ENCODE measurements at regions not wholly inside any gene's neighbourhood (a gene's known extent, or its start where the extent isn't known, plus 50 kb on each side); places are given as distances from the start of the nearest gene placed in this dataset.

- H3K4me3 ChIP-seq (ENCODE audit: low read depth, low read length) = no peak overlapping the region
- no peaks in the 10 kb centered on the region for H3K4me1 ChIP-seq
- no peaks in the 10 kb centered on the region for H3K9me3 ChIP-seq
- DNase-seq = no peak
- H3K36me3 ChIP-seq = no peaks in the 10 kb centered on the region
- TF ChIP-seq, protein P1, sequence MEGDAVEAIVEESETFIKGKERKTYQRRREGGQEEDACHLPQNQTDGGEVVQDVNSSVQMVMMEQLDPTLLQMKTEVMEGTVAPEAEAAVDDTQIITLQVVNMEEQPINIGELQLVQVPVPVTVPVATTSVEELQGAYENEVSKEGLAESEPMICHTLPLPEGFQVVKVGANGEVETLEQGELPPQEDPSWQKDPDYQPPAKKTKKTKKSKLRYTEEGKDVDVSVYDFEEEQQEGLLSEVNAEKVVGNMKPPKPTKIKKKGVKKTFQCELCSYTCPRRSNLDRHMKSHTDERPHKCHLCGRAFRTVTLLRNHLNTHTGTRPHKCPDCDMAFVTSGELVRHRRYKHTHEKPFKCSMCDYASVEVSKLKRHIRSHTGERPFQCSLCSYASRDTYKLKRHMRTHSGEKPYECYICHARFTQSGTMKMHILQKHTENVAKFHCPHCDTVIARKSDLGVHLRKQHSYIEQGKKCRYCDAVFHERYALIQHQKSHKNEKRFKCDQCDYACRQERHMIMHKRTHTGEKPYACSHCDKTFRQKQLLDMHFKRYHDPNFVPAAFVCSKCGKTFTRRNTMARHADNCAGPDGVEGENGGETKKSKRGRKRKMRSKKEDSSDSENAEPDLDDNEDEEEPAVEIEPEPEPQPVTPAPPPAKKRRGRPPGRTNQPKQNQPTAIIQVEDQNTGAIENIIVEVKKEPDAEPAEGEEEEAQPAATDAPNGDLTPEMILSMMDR (IDR thresholded peaks at IDR 0.05; ENCODE audit: low read depth, low read length) = no peak
- no peaks in the 10 kb centered on the region for H3K27me3 ChIP-seq
These were observed 378.8 kb upstream of the NRSN1 start for GRCh38 chr6:23747239-23747638.

DNA sequence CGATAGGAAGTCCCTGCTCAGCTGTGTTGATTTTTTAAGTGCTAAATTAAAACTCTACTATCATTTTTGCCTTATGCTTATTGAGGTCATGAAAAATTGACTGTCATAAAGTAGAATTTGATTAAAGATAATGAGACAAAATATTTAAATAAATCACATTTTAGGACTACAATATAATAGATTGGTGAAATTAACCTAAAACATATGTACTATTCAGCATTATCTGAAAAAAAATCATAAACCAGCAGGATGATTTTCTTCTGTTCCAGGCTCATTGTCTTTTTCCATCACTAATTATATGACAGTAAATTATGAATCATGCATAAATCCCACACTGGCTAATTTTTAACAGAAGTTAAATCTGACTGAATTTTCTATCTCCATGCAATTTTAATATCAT lies 373.6 kb upstream of the NRSN1 start:
- Histone ChIP-seq H3K4me1 (peaks cover 8% of the 10 kb centered on the region), H3K9me3 (no peaks in the 10 kb centered on the region), H3K36me3 (no peaks in the 10 kb centered on the region), H3K27me3 (no peaks in the 10 kb centered on the region), H3K4me3 (ENCODE audit: low read depth, low read length) (no peak overlapping the region)
- TF ChIP-seq, protein P1 (IDR thresholded peaks at IDR 0.05; ENCODE audit: low read depth, low read length) = no peak
- DNase-seq = no peak

GRCh38 chr6:23754197-23754596 lies 371.8 kb upstream of the NRSN1 start:
- DNase-seq = no peak
- Histone ChIP-seq H3K27me3 (no peaks in the 10 kb centered on the region), H3K4me1 (peaks cover 8% of the 10 kb centered on the region)

GRCh38 chr6:23775127-23775526 lies 350.9 kb upstream of the NRSN1 start:
- Histone ChIP-seq H3K9me3 (no peaks in the 10 kb centered on the region), H3K36me3 (no peaks in the 10 kb centered on the region), H3K27me3 (no peaks in the 10 kb centered on the region), H3K4me3 (ENCODE audit: low read depth, low read length) (no peak overlapping the region), H3K4me1 (no peaks in the 10 kb centered on the region)
- DNase-seq = no peak
- TF ChIP-seq, protein P1 (IDR thresholded peaks at IDR 0.05; ENCODE audit: low read depth, low read length) = no peak

More at GRCh38 chr6:23754197-23754596, 371.8 kb upstream of the NRSN1 start:
- no peak overlapping the region for H3K4me3 ChIP-seq (ENCODE audit: low read depth, low read length)
- no peaks in the 10 kb centered on the region for H3K9me3 ChIP-seq
- TF ChIP-seq, protein P1 (IDR thresholded peaks at IDR 0.05; ENCODE audit: low read depth, low read length) = peak; percentile 59
- H3K36me3 ChIP-seq = no peaks in the 10 kb centered on the region

GRCh38 chr6:23783901-23784300 lies 342.1 kb upstream of the NRSN1 start:
- Histone ChIP-seq H3K27me3 (no peaks in the 10 kb centered on the region), H3K36me3 (no peaks in the 10 kb centered on the region), H3K4me3 (ENCODE audit: low read depth, low read length) (no peak overlapping the region), H3K9me3 (no peaks in the 10 kb centered on the region), H3K4me1 (no peaks in the 10 kb centered on the region)
- TF ChIP-seq, protein P1 (IDR thresholded peaks at IDR 0.05; ENCODE audit: low read depth, low read length) = no peak
- DNase-seq = no peak

DNA sequence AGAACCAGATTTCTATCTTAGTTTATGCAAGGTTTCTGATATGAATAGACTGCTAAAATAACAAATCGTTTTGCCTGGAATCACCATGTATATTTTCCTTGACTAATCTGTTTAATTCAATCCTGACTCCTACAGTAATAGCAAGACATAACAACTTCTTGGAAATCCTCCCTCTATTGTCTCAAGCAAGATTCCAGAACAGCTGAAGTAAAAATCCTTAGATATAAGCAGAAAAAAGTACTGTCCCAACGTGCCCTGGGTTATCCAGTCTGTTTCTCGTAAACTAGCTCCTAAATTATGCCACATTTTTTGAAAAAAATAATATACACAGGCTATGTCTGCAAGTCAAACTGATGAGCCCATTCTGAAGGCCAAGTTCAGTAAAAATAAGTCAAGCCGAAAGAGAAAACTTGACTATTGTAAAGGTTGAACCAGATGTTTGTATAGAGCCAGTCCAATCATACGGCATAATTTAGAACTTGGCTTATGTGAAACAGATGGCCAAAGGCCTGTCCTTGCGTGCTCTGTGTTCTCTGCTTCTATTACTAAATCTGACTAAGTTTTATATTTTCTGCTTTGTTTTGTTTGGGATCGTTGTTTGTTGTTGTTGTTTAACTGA lies 341.6 kb upstream of the NRSN1 start:
- Histone ChIP-seq H3K36me3 (no peaks in the 10 kb centered on the region), H3K4me3 (ENCODE audit: low read depth, low read length) (no peak overlapping the region), H3K27me3 (no peaks in the 10 kb centered on the region), H3K4me1 (no peaks in the 10 kb centered on the region), H3K9me3 (no peaks in the 10 kb centered on the region)
- TF ChIP-seq, protein P1 (IDR thresholded peaks at IDR 0.05; ENCODE audit: low read depth, low read length) = no peak
- DNase-seq = no peak
